AG09319 (cell line): ENCODE measurements at regions not wholly inside any gene's neighbourhood (a gene's known extent, or its start where the extent isn't known, plus 50 kb on each side); places are given as distances from the start of the nearest gene placed in this dataset.
"Not testable (repeated sequence)": the region's sequence is repeated elsewhere in the genome, so short reads cannot be mapped to it uniquely, and the experiment has no call there.

ENCODE experiments used
- DNase-seq: peaks from one replicate; pipeline ENCODE4 v3.0.0-alpha.2; 2010; ENCODE audit warnings: low read depth; ENCODE audit errors: extremely low read depth
- CTCF ChIP-seq: IDR thresholded peaks from 2 replicates; pipeline ENCODE4 v1.5.1; 2011; ENCODE audit warnings: low read depth, mild to moderate bottlenecking, inconsistent platforms, low read length, moderate library complexity

GRCh38 chr1:148367596-148367995 lies 115.5 kb downstream of the PPIAL4G start:
- TF ChIP-seq CTCF: no peak

GRCh38 chr1:148366136-148366753 lies 116.9 kb downstream of the PPIAL4G start:
- not testable (repeated sequence) for DNase-seq

More at GRCh38 chr1:148367596-148367995, 115.5 kb downstream of the PPIAL4G start:
- no peak for DNase-seq

DNA sequence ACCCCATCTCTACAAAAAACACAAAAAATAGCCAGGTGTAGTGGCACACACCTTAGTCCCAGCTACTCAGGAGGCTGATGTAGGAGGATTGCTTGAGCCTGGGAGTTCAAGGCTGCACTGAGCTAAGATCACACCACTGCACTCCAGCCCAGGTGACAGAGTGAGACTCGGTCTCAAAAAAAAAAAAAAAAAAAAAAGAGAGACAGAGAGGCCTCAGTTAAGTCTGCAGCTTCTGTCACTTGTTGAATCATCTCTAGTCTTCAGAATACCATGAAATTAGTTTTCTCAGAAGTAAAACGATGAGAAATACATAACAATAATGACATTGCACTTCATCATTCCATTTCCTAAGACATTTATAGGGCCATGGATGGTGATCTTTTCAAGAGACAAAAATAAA lies 118.0 kb downstream of the PPIAL4G start:
- not testable (repeated sequence) for DNase-seq

GRCh38 chr1:148363979-148364378 lies 119.1 kb downstream of the PPIAL4G start:
- DNase-seq: not testable (repeated sequence)

GRCh38 chr1:148363439-148363810 lies 119.7 kb downstream of the PPIAL4G start:
- no peak for TF ChIP-seq CTCF
- no peak for DNase-seq

- no peak for TF ChIP-seq CTCF
- DNase-seq: no peak
These were observed 120.3 kb downstream of the PPIAL4G start for GRCh38 chr1:148362626-148363438.

GRCh38 chr1:148362216-148362611 lies 120.9 kb downstream of the PPIAL4G start:
- TF ChIP-seq CTCF: no peak
- no peak for DNase-seq

DNA sequence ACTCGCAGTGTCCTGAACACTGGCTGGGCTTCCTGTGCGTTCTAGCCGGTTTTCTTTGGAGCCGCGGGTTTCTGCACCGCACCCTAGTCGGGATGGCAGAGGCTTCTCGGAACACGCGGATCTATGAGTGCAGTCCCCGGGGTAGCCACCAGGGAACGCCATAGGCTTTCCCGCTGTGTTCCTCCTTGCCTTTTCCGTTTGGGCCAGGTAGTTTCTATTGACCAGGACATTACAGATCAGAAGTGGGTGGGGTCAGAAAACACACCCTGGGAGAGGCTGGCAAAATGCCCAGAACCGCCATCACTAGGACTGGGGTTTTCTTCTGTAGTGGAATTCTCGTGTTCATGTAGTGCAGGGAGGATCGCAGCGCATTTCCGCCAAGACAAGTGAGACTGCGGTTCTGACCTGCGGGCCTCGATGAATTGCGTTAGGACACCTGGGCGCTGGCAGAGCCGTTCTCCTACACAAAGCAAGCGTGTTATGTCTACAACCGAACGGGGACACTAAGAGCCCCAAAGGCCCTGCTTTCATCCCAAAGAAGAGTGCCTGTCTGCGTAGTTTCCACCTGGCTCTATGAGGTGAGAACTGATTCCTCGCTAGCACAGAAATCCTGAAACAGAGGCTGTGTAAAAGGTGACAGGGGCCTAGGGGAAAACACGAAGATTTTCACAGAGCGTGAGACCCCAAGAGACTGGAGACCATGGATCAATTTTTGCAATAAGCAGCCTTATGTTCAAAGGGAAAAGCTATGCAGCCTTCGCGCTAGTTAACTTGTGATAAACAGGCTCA lies 121.5 kb downstream of the PPIAL4G start:
- not testable (repeated sequence) for DNase-seq

GRCh38 chr1:148357037-148357436 lies 126.1 kb downstream of the PPIAL4G start:
- TF ChIP-seq CTCF: no peak
- no peak for DNase-seq
